HEK293T (cell line): ENCODE measurements at regions not wholly inside any gene's neighbourhood (a gene's known extent, or its start where the extent isn't known, plus 50 kb on each side); places are given as distances from the start of the nearest gene placed in this dataset.

Experiments used
- CTCF ChIA-PET: fragments of 350-600 bp; formaldehyde crosslinking; extraction: SDS; loops from one replicate; lab custom pipeline; 2021; ENCODE audit warnings: antibody characterized with exemption, inconsistent platforms; lab: Yijun Ruan, JAX
- POLR2A ChIA-PET: fragments of 350-600 bp; formaldehyde crosslinking; extraction: SDS; loops from one replicate; lab custom pipeline; 2020; ENCODE audit warnings: antibody characterized with exemption, inconsistent platforms; lab: Yijun Ruan, JAX
- DNase-seq: peaks from one replicate; pipeline ENCODE4 v3.0.0; 2012; ENCODE audit warnings: mixed read lengths; ENCODE audit errors: extremely low spot score
- ARNT ChIP-seq: fragments of 450-650 bp; IDR thresholded peaks from 2 replicates; pipeline ENCODE4 v1.6.1; 2017; ENCODE audit warnings: mild to moderate bottlenecking
- BHLHE40 ChIP-seq: fragments of 450-650 bp; IDR thresholded peaks from 2 replicates; pipeline ENCODE4 v1.6.1; 2016; ENCODE audit warnings: mild to moderate bottlenecking, moderate library complexity, borderline replicate concordance
- CTBP1 ChIP-seq: fragments of 450-650 bp; IDR thresholded peaks from 2 replicates; pipeline ENCODE4 v1.6.1; 2016; ENCODE audit warnings: borderline replicate concordance
- ELF4 ChIP-seq: fragments of 450-650 bp; IDR thresholded peaks from 2 replicates; pipeline ENCODE4 v1.6.1; 2017; ENCODE audit warnings: antibody characterized with exemption
- FOXA1 ChIP-seq: fragments of 450-650 bp; IDR thresholded peaks from 2 replicates; pipeline ENCODE4 v1.6.1; 2016; ENCODE audit warnings: mild to moderate bottlenecking
- FOXK2 ChIP-seq: fragments of 450-650 bp; IDR thresholded peaks from 2 replicates; pipeline ENCODE4 v1.6.1; 2016; ENCODE audit warnings: mild to moderate bottlenecking
- FOXM1 ChIP-seq: fragments of 450-650 bp; IDR thresholded peaks from 2 replicates; pipeline ENCODE4 v1.6.1; 2017; ENCODE audit warnings: mild to moderate bottlenecking, borderline replicate concordance
- HDGF ChIP-seq: fragments of 450-650 bp; IDR thresholded peaks from 2 replicates; pipeline ENCODE4 v1.6.1; 2017; ENCODE audit warnings: antibody characterized with exemption, borderline replicate concordance
- L3MBTL2 ChIP-seq: fragments of 450-650 bp; conservative IDR thresholded peaks from 2 replicates; pipeline ENCODE4 v1.6.1; 2016; ENCODE audit warnings: mild to moderate bottlenecking
- LEF1 ChIP-seq: fragments of 450-650 bp; IDR thresholded peaks from 2 replicates; pipeline ENCODE4 v1.6.1; 2017; ENCODE audit warnings: mild to moderate bottlenecking, borderline replicate concordance
- NFRKB ChIP-seq: fragments of 450-650 bp; IDR thresholded peaks from 2 replicates; pipeline ENCODE4 v1.6.1; 2016; ENCODE audit warnings: mild to moderate bottlenecking, moderate library complexity
- SP1 ChIP-seq: fragments of 450-650 bp; IDR thresholded peaks from 2 replicates; pipeline ENCODE4 v1.6.1; 2017
- SUZ12 ChIP-seq: fragments of 450-650 bp; IDR thresholded peaks from 2 replicates; pipeline ENCODE4 v1.6.1; 2016; ENCODE audit warnings: mild to moderate bottlenecking
- TARDBP ChIP-seq: fragments of 450-650 bp; IDR thresholded peaks from 2 replicates; pipeline ENCODE4 v1.6.1; 2016
- ZNF384 ChIP-seq: fragments of 450-650 bp; IDR thresholded peaks from 2 replicates; pipeline ENCODE4 v1.6.1; 2016
- TF ChIP-seq, protein P1 (sequence below): fragments of 450-650 bp; IDR thresholded peaks from 2 replicates; pipeline ENCODE4 v1.6.1; 2016

DNA sequence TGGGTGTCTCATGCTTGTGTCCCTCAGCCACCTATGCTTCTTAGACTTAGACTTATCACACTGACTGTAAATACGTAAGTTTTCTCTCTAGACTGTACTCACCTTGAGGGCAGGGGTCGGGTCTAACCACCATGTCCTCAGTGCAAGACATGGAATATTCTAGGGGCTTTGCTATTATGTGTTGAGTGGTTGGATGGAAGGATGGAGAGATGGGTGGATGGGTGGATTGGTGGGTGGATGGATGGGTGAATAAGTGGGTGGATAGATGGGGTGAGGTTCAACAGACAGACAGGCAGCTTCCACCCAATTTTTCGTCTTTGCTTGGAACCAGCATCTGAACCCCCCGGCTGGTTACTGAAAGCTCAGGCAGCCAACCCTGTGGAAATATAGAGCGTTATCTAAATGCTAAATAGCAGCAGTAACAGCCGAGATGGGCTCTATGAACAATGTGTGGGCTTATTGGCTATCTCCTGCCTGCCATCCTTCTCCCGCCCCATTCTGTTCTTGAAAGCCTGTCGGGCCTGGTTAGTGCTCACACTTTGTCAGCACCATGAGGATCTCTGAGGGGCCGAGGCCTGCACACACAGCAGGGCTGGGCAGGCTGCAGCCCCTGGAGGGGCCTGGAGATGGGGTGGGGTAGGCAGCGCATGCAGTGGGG is 130.7 kb downstream of the ACTL8 start:
- ChIA-PET CTCF (no interaction called here), POLR2A (no interaction called here)

DNA sequence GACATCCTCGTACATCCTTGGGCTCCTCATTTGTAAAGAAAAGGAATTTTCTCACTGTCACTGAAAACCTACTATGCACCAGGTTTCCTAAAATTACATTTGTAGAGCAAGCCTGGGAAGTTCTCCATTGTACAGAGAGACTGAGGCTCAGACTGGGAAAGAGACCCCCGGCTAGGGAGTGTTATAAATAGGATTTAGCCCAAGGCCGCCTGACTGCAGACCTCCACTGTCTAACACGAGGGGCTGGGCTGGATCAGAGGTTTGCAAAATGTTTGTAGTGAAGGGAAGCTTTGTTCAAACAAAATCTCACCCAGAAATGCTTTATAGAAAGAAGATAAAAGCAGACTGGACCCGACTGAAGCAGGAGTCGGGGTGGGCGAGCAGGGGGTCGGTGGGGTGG is 131.3 kb downstream of the ACTL8 start:
- no peak for TF ChIP-seq ZNF384
- TF ChIP-seq ARNT: no peak
- TF ChIP-seq SUZ12: no peak
- no peak for TF ChIP-seq FOXM1
- TF ChIP-seq LEF1: no peak
- TF ChIP-seq ELF4: no peak
- TF ChIP-seq, protein P1, sequence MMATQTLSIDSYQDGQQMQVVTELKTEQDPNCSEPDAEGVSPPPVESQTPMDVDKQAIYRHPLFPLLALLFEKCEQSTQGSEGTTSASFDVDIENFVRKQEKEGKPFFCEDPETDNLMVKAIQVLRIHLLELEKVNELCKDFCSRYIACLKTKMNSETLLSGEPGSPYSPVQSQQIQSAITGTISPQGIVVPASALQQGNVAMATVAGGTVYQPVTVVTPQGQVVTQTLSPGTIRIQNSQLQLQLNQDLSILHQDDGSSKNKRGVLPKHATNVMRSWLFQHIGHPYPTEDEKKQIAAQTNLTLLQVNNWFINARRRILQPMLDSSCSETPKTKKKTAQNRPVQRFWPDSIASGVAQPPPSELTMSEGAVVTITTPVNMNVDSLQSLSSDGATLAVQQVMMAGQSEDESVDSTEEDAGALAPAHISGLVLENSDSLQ: no peak
- no peak for TF ChIP-seq L3MBTL2
- no peak for TF ChIP-seq BHLHE40
- no peak for TF ChIP-seq FOXA1
- TF ChIP-seq NFRKB: no peak
- no peak for TF ChIP-seq SP1
- TF ChIP-seq TARDBP: no peak
- POLR2A ChIA-PET: no interaction called here
- CTCF ChIA-PET: no interaction called here
- no peak for DNase-seq

More for the DNA sequence above, 130.7 kb downstream of the ACTL8 start:
- TF ChIP-seq FOXA1: no peak
- no peak for TF ChIP-seq TARDBP
- no peak for TF ChIP-seq ARNT
- no peak for TF ChIP-seq ELF4
- TF ChIP-seq L3MBTL2: no peak
- TF ChIP-seq SP1: no peak
- TF ChIP-seq NFRKB: no peak
- TF ChIP-seq, protein P1: no peak
- TF ChIP-seq FOXK2: no peak
- no peak for TF ChIP-seq SUZ12
- no peak for TF ChIP-seq HDGF
- TF ChIP-seq CTBP1: no peak
- no peak for TF ChIP-seq LEF1
- TF ChIP-seq BHLHE40: no peak
- no peak for TF ChIP-seq ZNF384
- no peak for TF ChIP-seq FOXM1
- DNase-seq: no peak

GRCh38 chr1:17886838-17887441 is 131.8 kb downstream of the ACTL8 start:
- ChIA-PET POLR2A (no interaction called here), CTCF (no interaction called here)

GRCh38 chr1:17887661-17888371 is 132.7 kb downstream of the ACTL8 start:
- ChIA-PET CTCF (no interaction called here), POLR2A (no interaction called here)
- TF ChIP-seq SUZ12 (no peak), HDGF (no peak), SP1 (no peak), FOXA1 (no peak), L3MBTL2 (no peak)
- no peak for DNase-seq

More at GRCh38 chr1:17886838-17887441, 131.8 kb downstream of the ACTL8 start:
- DNase-seq: no peak
- TF ChIP-seq NFRKB (no peak), L3MBTL2 (no peak), SUZ12 (no peak), FOXK2 (no peak), ARNT (no peak), BHLHE40 (no peak)

DNA sequence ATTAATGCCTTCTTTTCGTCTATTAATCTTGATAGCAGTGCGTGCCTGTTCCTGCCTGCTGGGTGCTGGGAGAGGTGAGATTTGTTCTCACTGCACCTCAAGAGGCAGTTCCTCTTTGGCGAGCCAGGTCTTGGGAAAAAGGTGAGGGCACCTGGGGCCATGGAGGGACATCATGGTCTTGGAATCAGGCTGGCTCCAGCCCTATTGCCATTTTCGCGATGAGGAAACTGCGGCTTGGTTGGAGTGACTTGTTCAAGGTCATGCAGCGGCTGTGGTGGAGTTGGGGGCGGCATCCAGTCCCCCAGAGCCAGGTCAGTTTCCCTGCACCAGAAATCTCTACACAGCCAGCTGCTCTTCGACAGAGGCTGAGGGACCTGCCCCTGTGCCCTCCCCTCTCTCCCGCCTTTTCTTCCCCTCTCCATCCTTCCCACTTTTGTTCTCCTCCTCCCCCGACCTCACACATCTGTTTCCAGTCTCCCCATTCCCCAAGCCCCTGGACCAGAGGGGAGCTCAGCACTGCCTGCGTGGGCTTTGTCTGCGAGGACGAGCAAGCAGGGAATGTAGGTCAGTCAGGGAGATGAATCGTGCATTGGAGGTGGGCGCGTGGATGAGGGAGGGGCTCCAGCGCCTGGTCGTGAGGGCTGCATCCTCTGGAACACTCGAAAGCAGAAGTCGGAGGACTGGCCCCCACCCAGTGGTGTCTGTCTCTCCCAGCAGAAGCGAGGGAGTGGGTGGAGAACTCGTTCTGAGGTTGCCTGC is 135.1 kb downstream of the ACTL8 start:
- POLR2A ChIA-PET: no interaction called here
- no peak for DNase-seq
- no peak for TF ChIP-seq HDGF
- no peak for TF ChIP-seq ELF4
- TF ChIP-seq, protein P1: no peak
- no peak for TF ChIP-seq SP1
- TF ChIP-seq LEF1: no peak
- no peak for TF ChIP-seq TARDBP
- TF ChIP-seq FOXM1: no peak
- no peak for TF ChIP-seq NFRKB
- TF ChIP-seq L3MBTL2: no peak
- no peak for TF ChIP-seq BHLHE40
- TF ChIP-seq SUZ12: no peak
- TF ChIP-seq ARNT: no peak
- no peak for TF ChIP-seq ZNF384
- no peak for TF ChIP-seq FOXK2
- no peak for TF ChIP-seq FOXA1
- TF ChIP-seq CTBP1: no peak
- CTCF ChIA-PET: no interaction called here
